ENCODE measurements at regions not wholly inside any gene's neighbourhood (a gene's known extent, or its start where the extent isn't known, plus 50 kb on each side); places are given as distances from the start of the nearest gene placed in this dataset.

DNA sequence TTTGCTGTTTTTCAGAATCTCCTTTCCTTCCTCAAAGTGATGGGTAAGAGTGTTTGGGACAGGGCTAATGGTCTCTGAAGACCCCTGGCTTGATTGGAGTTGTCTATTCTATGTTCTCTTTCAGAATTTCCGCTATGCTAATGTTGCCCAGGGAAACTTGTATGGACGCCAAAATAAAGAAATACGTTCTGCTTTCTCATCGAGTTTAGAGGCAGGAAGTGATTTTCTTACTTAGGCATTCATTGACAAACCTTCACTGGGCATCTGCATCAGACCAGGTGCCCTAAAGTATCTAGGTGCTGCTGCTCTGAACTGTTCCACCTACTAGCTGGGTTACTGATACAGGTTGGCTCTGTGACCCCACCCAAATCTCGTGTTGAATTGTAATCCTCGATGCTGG lies 787.9 kb upstream of the EEF2KMT start:
- H3K4me3 ChIP-seq = no peak overlapping the region
- no peaks in the 10 kb centered on the region for H3K9me3 ChIP-seq (ENCODE audit: low read depth, low read length)
- no peaks in the 10 kb centered on the region for H3K36me3 ChIP-seq (ENCODE audit: insufficient read depth, low read length)
- no peak for TF ChIP-seq FOXP2 (optimal IDR thresholded peaks at IDR 0.05; ENCODE audit: control extremely low read depth, extremely low read length, insufficient read depth)
- H3K9ac ChIP-seq (ENCODE audit: insufficient read length) = no peak overlapping the region
- no peak for DNase-seq (ENCODE audit: low read depth, low spot score)
- no peak overlapping the region for H3K27ac ChIP-seq

- H3K9me3 ChIP-seq (ENCODE audit: low read depth, low read length) = no peaks in the 10 kb centered on the region
- TF ChIP-seq EZH2 (IDR thresholded peaks at IDR 0.05) (no peak), POLR2AphosphoS5 (IDR thresholded peaks at IDR 0.05; ENCODE audit: borderline replicate concordance, low read depth, low read length) (no peak), FOXP2 (optimal IDR thresholded peaks at IDR 0.05; ENCODE audit: control extremely low read depth, extremely low read length, insufficient read depth) (no peak)
- no peak overlapping the region for H3K27ac ChIP-seq
- DNase-seq (ENCODE audit: low read depth, low spot score) = no peak
- H3K4me3 ChIP-seq = no peak overlapping the region
- no peak overlapping the region for H3K9ac ChIP-seq (ENCODE audit: insufficient read length)
- no peaks in the 10 kb centered on the region for H3K36me3 ChIP-seq (ENCODE audit: insufficient read depth, low read length)
Observed at GRCh38 chr16:5884996-5885395, 787.4 kb upstream of the EEF2KMT start.

DNA sequence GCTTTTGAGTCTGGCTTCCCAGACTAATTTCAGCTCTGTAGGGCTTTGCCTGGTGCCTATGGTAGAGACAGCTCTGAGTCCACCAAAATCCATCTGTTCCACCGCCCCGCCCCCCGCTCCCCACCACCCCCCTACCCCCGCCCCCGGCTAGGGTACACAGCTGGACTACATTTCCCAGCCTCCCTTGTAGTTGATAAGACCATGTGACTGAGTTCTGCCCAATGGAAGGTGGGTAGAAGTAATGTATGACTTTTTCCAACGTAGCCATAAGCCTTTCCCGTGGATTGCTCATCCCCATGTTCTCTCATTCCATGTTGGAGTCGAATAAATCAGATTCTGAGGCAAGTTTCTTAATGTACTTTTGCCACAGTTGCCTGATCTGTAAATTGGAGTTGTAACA lies 786.7 kb upstream of the EEF2KMT start:
- Histone ChIP-seq H3K36me3 (ENCODE audit: insufficient read depth, low read length) (no peaks in the 10 kb centered on the region), H3K9me3 (ENCODE audit: low read depth, low read length) (no peaks in the 10 kb centered on the region), H3K4me3 (no peak overlapping the region), H3K27ac (no peak overlapping the region), H3K9ac (ENCODE audit: insufficient read length) (no peak overlapping the region)
- no peak for TF ChIP-seq POLR2AphosphoS5 (IDR thresholded peaks at IDR 0.05; ENCODE audit: borderline replicate concordance, low read depth, low read length)
- TF ChIP-seq FOXP2 (optimal IDR thresholded peaks at IDR 0.05; ENCODE audit: control extremely low read depth, extremely low read length, insufficient read depth) = no peak
- no peak for TF ChIP-seq EZH2 (IDR thresholded peaks at IDR 0.05)
- DNase-seq (ENCODE audit: low read depth, low spot score) = no peak

DNA sequence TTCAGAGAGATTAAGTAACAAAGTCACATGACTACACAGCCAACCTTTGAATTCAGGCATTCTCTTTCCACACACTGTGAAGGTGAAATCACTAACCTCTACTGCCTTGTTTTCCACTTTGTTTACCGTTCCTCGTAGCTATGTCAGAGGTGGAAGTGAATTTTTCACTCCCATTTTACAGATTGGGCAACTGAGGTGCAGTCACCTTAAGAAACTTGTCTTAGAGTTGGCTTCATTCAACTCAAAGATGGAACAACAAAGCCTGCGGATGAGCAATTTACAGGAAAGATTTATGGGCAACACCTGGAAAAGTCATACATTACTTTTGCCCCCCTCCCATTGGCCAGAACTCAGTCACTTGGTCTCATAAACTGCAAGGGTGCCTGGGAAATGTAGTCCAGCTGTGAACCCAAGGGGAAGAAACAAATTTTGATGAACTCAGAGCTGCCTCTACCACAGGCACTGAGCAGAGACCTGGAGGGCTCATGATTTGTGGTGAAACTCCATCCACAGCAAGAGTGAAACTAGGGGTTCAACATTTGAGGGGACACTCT lies 784.6 kb upstream of the EEF2KMT start:
- TF ChIP-seq EZH2 (IDR thresholded peaks at IDR 0.05) (no peak), POLR2AphosphoS5 (IDR thresholded peaks at IDR 0.05; ENCODE audit: borderline replicate concordance, low read depth, low read length) (no peak), FOXP2 (optimal IDR thresholded peaks at IDR 0.05; ENCODE audit: control extremely low read depth, extremely low read length, insufficient read depth) (no peak)
- Histone ChIP-seq H3K9ac (ENCODE audit: insufficient read length) (no peak overlapping the region), H3K36me3 (ENCODE audit: insufficient read depth, low read length) (no peaks in the 10 kb centered on the region), H3K4me3 (no peak overlapping the region), H3K27ac (no peak overlapping the region), H3K9me3 (ENCODE audit: low read depth, low read length) (no peaks in the 10 kb centered on the region)
- no peak for DNase-seq (ENCODE audit: low read depth, low spot score)

DNA sequence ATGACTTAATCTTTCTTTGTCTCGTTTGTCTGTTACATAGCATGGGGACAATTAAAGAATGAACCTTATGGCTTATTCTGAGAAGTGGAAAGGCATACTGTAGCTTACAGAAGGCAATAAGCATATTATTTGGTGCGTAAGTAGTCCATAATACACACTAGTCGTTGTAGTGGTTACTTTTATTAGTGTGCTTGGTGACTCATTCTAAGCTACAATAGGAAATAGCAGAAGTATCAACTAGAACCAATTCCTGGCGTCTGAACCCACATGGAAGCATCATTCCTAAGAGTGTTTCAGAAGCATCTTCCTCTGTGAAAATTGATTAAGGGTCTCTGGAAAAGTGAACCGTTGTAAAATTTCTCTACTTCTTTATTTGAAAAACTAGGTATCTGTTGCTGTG lies 777.8 kb upstream of the EEF2KMT start:
- Histone ChIP-seq H3K4me3 (no peak overlapping the region), H3K9ac (ENCODE audit: insufficient read length) (no peak overlapping the region), H3K27ac (no peak overlapping the region), H3K36me3 (ENCODE audit: insufficient read depth, low read length) (no peaks in the 10 kb centered on the region), H3K9me3 (ENCODE audit: low read depth, low read length) (no peaks in the 10 kb centered on the region)
- TF ChIP-seq POLR2AphosphoS5 (IDR thresholded peaks at IDR 0.05; ENCODE audit: borderline replicate concordance, low read depth, low read length) = no peak
- TF ChIP-seq FOXP2 (optimal IDR thresholded peaks at IDR 0.05; ENCODE audit: control extremely low read depth, extremely low read length, insufficient read depth) = no peak
- no peak for TF ChIP-seq EZH2 (IDR thresholded peaks at IDR 0.05)
- no peak for DNase-seq (ENCODE audit: low read depth, low spot score)

DNA sequence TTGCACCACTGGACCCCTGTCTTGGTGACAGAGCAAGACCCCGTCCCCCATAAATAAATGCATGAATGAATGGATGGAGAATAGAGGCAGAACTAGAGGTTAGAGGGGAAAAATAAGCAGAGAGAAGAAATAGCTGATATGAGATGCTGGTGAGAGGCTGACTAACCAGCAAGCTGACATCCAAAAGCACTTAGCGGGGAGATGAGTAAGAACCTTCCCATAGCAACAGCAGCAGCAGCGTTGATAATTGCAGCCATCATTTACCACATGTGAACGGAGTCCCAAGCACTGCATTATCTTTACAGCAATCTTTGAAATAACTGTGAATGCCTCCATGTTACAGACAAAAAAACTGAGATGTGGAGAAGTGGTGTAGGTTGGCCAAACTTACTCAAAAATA lies 777.3 kb upstream of the EEF2KMT start:
- TF ChIP-seq FOXP2 (optimal IDR thresholded peaks at IDR 0.05; ENCODE audit: control extremely low read depth, extremely low read length, insufficient read depth) (no peak), POLR2AphosphoS5 (IDR thresholded peaks at IDR 0.05; ENCODE audit: borderline replicate concordance, low read depth, low read length) (no peak), EZH2 (IDR thresholded peaks at IDR 0.05) (no peak)
- no peak for DNase-seq (ENCODE audit: low read depth, low spot score)
- no peaks in the 10 kb centered on the region for H3K9me3 ChIP-seq (ENCODE audit: low read depth, low read length)

DNA sequence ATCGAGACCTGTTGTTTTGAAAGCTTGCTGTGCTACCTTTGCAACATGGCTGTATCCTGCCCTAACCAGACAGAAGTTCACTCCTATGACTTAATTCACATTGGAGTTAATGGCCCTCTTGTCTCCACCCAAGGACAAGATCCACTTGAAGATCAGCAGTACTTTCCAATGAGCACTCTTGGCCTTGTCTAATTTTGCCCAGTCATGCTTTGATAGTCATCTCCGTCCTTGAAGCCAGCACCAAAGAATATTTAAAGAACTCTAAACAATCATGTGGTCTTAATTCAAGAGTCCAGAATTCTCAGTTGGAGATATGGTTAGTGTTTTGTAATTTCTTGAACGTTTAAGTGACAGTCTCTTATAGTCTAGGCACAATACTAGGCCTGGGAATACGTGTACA lies 775.6 kb upstream of the EEF2KMT start:
- TF ChIP-seq POLR2AphosphoS5 (IDR thresholded peaks at IDR 0.05; ENCODE audit: borderline replicate concordance, low read depth, low read length) = no peak
- no peak for TF ChIP-seq EZH2 (IDR thresholded peaks at IDR 0.05)
- TF ChIP-seq FOXP2 (optimal IDR thresholded peaks at IDR 0.05; ENCODE audit: control extremely low read depth, extremely low read length, insufficient read depth) = no peak
- Histone ChIP-seq H3K9me3 (ENCODE audit: low read depth, low read length) (no peaks in the 10 kb centered on the region), H3K36me3 (ENCODE audit: insufficient read depth, low read length) (no peaks in the 10 kb centered on the region), H3K4me3 (no peak overlapping the region), H3K9ac (ENCODE audit: insufficient read length) (no peak overlapping the region), H3K27ac (no peak overlapping the region)
- DNase-seq (ENCODE audit: low read depth, low spot score) = no peak

More for the DNA sequence above, 777.3 kb upstream of the EEF2KMT start:
- H3K9ac ChIP-seq (ENCODE audit: insufficient read length) = no peak overlapping the region
- H3K4me3 ChIP-seq = no peak overlapping the region
- H3K36me3 ChIP-seq (ENCODE audit: insufficient read depth, low read length) = no peaks in the 10 kb centered on the region
- no peak overlapping the region for H3K27ac ChIP-seq

GRCh38 chr16:5870886-5871691 lies 773.5 kb upstream of the EEF2KMT start:
- Histone ChIP-seq H3K9me3 (ENCODE audit: low read depth, low read length) (no peaks in the 10 kb centered on the region), H3K4me3 (no peak overlapping the region), H3K27ac (no peak overlapping the region), H3K36me3 (ENCODE audit: insufficient read depth, low read length) (no peaks in the 10 kb centered on the region), H3K9ac (ENCODE audit: insufficient read length) (no peak overlapping the region)
- TF ChIP-seq POLR2AphosphoS5 (IDR thresholded peaks at IDR 0.05; ENCODE audit: borderline replicate concordance, low read depth, low read length) (no peak), FOXP2 (optimal IDR thresholded peaks at IDR 0.05; ENCODE audit: control extremely low read depth, extremely low read length, insufficient read depth) (no peak), EZH2 (IDR thresholded peaks at IDR 0.05) (no peak)
- no peak for DNase-seq (ENCODE audit: low read depth, low spot score)

Data from SK-N-MC (cell line).